ENCODE measurements at regions not wholly inside any gene's neighbourhood (a gene's known extent, or its start where the extent isn't known, plus 50 kb on each side); places are given as distances from the start of the nearest gene placed in this dataset.
"Not testable (repeated sequence)": the region's sequence is repeated elsewhere in the genome, so short reads cannot be mapped to it uniquely, and the experiment has no call there.

DNA sequence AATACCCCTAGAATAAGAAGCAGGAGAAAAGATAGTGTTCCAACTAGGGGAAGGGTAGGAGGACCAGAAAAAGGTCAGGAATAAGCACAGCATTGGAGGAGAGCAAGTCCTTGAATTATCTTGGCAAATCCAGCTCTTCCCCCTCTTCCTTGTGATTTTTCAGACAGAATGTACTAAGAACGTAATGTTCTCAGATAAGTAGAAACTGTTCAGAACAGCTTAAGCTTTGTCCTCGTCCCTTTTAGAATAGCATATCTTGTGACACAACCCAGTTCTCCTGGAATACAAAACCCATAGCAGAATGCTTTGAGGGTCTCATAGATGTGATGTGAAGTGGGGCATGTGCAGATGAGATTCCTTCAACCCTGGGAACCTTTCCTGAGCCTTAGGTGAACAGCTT lies 97.4 kb downstream of the EMB start:
- DNase-seq (ENCODE audit: low spot score) = no peak

DNA sequence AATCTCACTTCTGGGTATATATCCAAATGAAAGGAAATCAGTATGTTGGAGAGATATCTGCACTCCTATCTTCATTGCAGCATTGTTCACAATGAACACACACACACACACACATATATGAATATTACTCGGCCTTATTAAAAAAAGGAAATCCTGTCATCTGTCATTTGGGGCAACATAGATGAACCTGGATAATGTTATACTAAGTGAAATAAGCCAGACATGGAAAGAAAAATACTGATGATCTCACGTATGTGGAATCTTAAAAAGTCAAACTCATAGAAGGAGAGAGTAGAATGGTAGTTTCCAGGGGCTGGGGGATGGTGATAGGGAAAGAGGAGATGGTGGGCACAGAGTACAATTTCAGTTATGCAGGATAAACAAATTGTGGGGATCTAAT lies 100.3 kb downstream of the EMB start:
- no peak for DNase-seq (ENCODE audit: low spot score)

- not testable (repeated sequence) for DNase-seq (ENCODE audit: low spot score)
Measured at GRCh38 chr5:50330633-50331032, 110.5 kb downstream of the EMB start.

DNA sequence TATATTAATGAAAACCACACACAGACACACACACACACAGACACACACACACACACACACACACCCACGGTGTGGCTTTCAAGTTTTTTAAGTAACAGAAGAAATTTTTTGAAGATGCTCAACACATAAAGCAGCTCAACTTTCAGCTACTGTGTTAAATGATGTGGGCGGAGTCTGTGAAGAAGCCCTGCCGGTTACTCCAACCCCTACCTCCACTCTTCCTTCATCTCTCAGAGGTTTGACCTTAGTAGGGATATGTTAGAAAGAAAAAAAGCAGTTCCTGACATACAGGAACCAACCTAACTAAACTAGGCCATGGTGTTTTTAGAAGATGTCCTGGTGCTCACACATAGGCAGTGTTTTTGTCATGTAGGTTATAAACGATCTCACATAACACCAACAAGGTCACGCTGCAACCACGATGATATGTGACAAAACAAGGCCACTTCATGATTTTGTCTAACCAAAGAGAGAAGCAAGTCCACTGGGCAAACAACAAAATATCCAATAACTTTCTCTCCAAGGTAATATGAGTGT lies 112.8 kb downstream of the EMB start:
- no peak for DNase-seq (ENCODE audit: low spot score)

GRCh38 chr5:50325237-50325832 lies 115.8 kb downstream of the EMB start:
- peak; percentile 21 for DNase-seq (ENCODE audit: low spot score)

GRCh38 chr5:50320131-50320749 lies 120.8 kb downstream of the EMB start:
- no peak for DNase-seq (ENCODE audit: low spot score)

DNA sequence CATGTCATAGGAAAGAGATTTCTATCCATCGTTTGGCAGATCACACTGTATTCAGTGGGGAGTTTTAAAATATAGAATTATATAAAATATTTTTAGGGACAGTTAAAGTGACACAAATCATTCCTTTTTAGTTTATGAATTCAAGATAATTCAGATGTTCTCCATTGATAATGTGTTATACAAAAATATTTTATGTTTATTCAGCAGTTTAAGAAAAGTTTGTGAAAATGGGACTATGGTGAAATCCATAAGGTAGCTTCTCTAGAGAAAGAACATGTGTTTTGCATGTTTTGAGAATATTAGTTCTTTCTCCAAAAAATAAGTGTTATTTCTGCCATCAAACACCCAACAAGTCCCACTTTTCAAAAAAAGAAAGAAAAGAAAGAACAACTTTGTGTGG lies 122.9 kb downstream of the EMB start:
- no peak for DNase-seq (ENCODE audit: low spot score)

GRCh38 chr5:50306488-50306887 lies 134.6 kb downstream of the EMB start:
- DNase-seq (ENCODE audit: low spot score) = not testable (repeated sequence)

GRCh38 chr5:50302815-50303490 lies 138.1 kb downstream of the EMB start:
- DNase-seq (ENCODE audit: low spot score) = peak; percentile 57

- no peak for DNase-seq (ENCODE audit: low spot score)
Measured at GRCh38 chr5:50301756-50302155, 139.3 kb downstream of the EMB start.

DNA sequence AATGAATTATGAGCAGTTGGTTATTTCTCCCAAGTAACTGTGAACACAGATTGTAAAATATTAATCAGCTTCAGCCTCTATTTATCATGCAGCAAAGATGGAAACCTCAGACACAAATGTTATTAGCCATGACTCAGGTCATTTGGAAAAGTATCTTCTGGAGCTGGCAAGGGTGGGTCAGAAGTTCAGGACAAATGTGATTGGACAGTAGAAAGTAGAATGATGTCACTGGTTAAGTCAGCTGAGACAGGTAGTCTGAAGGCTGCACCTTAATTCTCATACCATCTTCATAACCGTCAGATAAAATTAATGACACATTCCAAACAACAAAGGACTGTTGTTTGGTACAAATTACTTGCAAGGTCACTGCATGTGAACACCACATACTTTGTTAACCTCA lies 140.2 kb downstream of the EMB start:
- DNase-seq (ENCODE audit: low spot score) = peak; percentile 13

GRCh38 chr5:50299896-50300295 lies 141.2 kb downstream of the EMB start:
- no peak for DNase-seq (ENCODE audit: low spot score)

DNA sequence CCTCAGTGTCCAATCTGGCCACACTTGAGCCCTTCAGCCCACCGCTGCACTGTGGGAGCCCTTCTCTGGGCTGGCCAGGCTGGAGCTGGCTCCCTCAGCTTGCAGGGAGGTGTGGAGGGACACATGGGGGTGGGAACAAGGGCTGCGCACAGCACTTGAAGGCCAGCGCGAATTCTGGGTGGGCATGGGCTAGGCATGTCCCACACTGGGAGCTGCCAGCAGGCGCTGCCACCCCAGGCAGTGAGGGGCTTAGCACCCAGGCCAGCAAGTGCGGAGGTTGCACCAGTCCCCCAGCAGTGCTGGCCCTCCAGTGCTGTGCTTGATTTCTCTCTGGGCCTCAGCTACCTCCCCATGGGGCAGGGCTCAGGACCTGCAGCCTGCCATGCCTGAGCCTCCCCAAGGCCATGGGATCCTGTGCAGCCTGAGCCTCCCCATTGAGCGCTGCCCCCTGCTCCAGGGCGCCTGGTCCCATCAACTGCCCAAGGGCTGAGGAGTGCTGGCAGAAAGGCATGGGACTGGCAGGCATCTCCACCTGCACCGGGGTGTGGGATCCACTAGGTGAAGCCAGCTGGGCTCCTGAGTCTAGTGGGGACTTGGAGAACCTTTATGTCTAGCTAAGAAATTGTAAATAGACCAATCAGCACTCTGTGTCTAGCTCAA lies 148.2 kb downstream of the EMB start:
- DNase-seq (ENCODE audit: low spot score) = no peak

- not testable (repeated sequence) for DNase-seq (ENCODE audit: low spot score)
Measured at GRCh38 chr5:50280461-50280860, 160.6 kb downstream of the EMB start.

Data from kidney tubule cell (primary cell).